GM12865 (cell line): ENCODE measurements at regions not wholly inside any gene's neighbourhood (a gene's known extent, or its start where the extent isn't known, plus 50 kb on each side); places are given as distances from the start of the nearest gene placed in this dataset.

ENCODE experiments used
- DNase-seq: peaks from one replicate; pipeline ENCODE4 v3.0.0; 2010; ENCODE audit warnings: low read depth
- H3K4me3 ChIP-seq: 2 replicates; pipeline ENCODE4 v1.5.1; 2011; ENCODE audit warnings: mild to moderate bottlenecking, low read depth, low read length, control low read depth
- TF ChIP-seq, protein P1 (sequence below): IDR thresholded peaks from 2 replicates; pipeline ENCODE4 v1.5.1; 2011; ENCODE audit warnings: low read length, control low read depth, low read depth, inconsistent platforms; ENCODE audit not compliant: insufficient read depth; ENCODE audit errors: missing control alignments

DNA sequence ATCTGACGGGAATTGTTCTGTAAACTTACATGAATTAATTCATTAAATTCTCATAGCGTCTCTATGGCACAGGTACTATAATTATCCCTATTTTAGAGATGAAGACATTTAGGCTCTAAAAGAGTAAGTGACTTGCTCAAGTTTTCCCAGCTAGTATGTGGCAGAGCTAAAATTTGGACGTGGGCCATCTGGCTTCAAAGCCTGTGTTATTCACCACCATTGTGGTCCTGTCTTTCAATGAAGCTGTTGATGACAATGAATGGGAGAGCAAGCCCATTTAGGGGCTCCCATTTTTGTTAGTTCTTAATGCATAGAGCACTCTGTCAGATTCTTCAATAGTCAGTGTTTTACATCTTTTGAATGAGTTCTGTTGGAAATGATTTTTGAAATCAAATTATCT is 236.0 kb upstream of the CD180 start:
- no peak for DNase-seq
- TF ChIP-seq, protein P1, sequence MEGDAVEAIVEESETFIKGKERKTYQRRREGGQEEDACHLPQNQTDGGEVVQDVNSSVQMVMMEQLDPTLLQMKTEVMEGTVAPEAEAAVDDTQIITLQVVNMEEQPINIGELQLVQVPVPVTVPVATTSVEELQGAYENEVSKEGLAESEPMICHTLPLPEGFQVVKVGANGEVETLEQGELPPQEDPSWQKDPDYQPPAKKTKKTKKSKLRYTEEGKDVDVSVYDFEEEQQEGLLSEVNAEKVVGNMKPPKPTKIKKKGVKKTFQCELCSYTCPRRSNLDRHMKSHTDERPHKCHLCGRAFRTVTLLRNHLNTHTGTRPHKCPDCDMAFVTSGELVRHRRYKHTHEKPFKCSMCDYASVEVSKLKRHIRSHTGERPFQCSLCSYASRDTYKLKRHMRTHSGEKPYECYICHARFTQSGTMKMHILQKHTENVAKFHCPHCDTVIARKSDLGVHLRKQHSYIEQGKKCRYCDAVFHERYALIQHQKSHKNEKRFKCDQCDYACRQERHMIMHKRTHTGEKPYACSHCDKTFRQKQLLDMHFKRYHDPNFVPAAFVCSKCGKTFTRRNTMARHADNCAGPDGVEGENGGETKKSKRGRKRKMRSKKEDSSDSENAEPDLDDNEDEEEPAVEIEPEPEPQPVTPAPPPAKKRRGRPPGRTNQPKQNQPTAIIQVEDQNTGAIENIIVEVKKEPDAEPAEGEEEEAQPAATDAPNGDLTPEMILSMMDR, result no peak
- no peak overlapping the region for H3K4me3 ChIP-seq

DNA sequence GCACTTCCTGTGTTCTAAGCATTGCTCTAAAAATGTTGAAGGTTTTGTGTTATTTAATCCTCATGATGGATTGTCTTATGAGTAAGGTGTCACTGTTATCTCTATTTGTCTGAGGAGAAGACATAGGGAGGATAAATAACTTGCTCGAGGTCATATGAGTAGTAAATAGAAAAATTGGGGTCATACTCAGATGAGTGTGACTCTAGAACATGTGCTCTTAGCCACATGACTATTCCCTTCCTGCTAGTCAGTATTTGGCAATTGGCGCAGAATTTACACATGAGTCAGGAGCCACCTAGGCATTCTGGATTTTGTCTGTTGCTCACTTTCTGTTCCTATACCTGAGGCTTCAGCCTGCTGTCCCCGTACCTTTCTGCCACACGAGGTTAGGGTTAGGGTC is 234.6 kb upstream of the CD180 start:
- DNase-seq, result no peak

DNA sequence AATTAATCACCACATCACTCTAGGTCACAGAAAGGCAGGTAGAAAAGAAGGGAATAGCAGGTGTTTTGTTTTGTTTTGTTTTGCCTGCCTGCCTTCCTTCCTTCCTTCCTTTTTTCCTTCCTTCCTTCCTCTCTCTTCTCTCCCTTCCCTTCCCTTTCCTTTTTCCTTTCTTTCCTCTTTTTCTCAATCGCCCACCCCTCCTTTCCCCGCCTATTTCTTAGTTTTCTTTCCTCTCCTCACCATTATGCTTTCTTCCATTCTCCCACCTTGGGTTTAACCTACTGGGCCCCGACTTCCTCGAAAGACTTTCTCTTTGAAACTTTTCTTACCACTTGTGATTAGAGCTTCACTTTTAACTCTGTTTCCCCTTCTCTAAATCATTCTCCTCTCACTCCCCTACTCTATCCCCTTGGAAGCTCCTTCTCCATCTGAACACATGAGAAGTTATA is 231.3 kb upstream of the CD180 start:
- no peak for DNase-seq
- H3K4me3 ChIP-seq, result no peak overlapping the region
- TF ChIP-seq, protein P1, result no peak

More for the DNA sequence above, 234.6 kb upstream of the CD180 start:
- TF ChIP-seq, protein P1, result no peak
- H3K4me3 ChIP-seq, result no peak overlapping the region

DNA sequence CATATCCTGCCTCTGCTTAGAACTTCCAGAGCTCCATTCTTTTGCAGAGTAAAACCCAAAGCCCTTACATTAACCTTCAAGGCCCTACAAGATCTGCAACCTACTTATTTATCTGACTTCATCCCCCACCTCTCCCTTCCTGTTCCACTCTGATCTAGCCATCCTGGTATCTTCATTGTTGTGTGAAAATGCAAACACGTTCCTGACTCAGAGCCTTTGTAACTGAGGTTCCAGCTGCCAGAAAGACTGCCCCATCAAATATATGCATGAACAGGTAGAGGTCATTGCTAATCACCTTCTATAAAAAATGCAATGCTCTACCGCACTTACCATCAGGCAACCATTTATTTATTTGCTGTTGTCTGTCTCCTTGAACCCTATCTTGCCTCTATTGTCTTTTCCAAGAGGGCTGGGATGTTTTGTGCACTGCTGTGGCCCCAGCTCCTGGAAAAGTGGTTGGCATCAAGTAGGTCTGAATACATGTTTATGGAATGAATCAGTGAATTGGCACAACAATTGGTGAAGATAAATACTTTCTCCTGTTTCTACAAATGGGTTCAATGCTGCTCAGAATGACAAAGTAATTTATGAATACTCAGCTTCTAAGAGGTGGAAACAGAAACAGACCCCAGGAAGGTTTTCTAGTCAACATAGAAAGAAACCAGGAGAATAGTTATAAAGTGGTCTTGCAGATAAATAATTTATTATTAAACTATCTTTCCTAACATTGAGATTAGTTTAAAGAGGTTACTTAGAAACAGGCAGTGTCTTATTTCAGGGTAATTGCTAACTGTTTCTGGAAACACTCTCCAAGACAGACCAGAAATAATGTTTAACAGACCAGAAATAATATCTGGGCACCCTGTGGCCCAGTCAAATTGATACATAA is 230.6 kb upstream of the CD180 start:
- DNase-seq, result no peak
- H3K4me3 ChIP-seq, result no peak overlapping the region
- TF ChIP-seq, protein P1, result no peak

DNA sequence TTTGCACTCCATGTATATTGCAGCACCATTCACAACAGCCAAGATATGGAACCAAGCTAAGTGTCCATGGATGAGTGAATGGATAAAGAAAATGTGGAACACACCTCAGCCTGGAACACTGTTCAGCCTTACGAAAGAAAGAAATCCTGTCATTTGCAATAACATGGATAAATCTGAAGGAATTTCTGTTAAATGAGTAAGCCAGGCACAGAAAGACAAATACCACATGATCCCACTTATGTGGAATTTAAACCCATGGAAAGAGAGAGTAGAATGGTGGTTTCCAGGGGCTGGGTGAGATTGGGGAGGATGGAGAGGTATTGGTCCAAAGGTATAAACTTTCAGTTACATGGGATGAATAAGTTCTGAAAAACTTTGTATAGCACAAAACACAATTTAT is 228.9 kb upstream of the CD180 start:
- no peak overlapping the region for H3K4me3 ChIP-seq
- TF ChIP-seq, protein P1, result no peak
- DNase-seq, result no peak

DNA sequence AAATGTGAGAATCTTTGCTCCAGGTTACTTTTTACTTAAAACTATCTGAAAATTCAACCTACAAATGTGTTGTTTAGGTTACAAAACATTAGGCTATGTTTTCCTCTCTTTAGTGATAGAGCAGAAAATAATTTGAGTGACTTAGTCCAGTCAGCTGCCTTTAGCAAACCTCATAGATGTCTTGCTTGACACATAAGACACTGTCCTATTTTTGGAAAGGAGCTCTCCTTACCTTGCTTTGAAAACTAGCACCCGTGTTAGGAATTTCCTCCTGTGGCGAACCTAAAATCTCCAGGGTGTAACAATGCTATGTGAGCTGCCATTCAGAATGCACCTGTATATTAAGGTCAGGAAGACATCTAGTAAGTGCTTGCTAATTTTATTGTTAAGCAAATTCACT is 221.2 kb upstream of the CD180 start:
- no peak for DNase-seq
- no peak overlapping the region for H3K4me3 ChIP-seq
- TF ChIP-seq, protein P1, result no peak
